KMS-11 (cell line): ENCODE measurements at regions not wholly inside any gene's neighbourhood (a gene's known extent, or its start where the extent isn't known, plus 50 kb on each side); places are given as distances from the start of the nearest gene placed in this dataset.

Source experiments
- H2AFZ ChIP-seq: fragments of 200-600 bp; sonication (generic); 2 replicates; pipeline ENCODE4 v1.6.1; 2016; ENCODE audit warnings: antibody characterized with exemption, mixed run types, low read depth
- H3K27ac ChIP-seq: fragments of 200-600 bp; sonication (generic); 2 replicates; pipeline ENCODE4 v1.6.1; 2016; ENCODE audit warnings: mild to moderate bottlenecking, mixed run types
- H3K27me3 ChIP-seq: fragments of 200-600 bp; sonication (generic); 2 replicates; pipeline ENCODE4 v1.6.1; 2017; ENCODE audit warnings: mild to moderate bottlenecking, low read depth, mixed run types, moderate library complexity; ENCODE audit not compliant: insufficient read depth
- H3K36me3 ChIP-seq: fragments of 200-600 bp; sonication (generic); 2 replicates; pipeline ENCODE4 v1.6.1; 2017; ENCODE audit warnings: mild to moderate bottlenecking, mixed run types; ENCODE audit not compliant: insufficient read depth
- H3K4me1 ChIP-seq: fragments of 200-600 bp; sonication (generic); 2 replicates; pipeline ENCODE4 v1.6.1; 2016; ENCODE audit warnings: mild to moderate bottlenecking, low read depth, mixed run types; ENCODE audit not compliant: poor library complexity, severe bottlenecking
- H3K4me2 ChIP-seq: fragments of 200-600 bp; sonication (generic); 2 replicates; pipeline ENCODE4 v1.7.0; 2016; ENCODE audit warnings: mild to moderate bottlenecking, mixed run types
- H3K4me3 ChIP-seq: fragments of 200-600 bp; sonication (generic); IDR thresholded peaks from 2 replicates; pipeline ENCODE4 v1.6.1; 2017; ENCODE audit warnings: low read depth, low read length, mixed read lengths; ENCODE audit not compliant: insufficient read depth
- H3K79me2 ChIP-seq: fragments of 200-600 bp; sonication (generic); 2 replicates; pipeline ENCODE4 v1.6.1; 2016; ENCODE audit warnings: low read depth, mixed run types; ENCODE audit not compliant: insufficient read depth
- H3K9ac ChIP-seq: fragments of 200-600 bp; sonication (generic); 2 replicates; pipeline ENCODE4 v1.6.1; 2016; ENCODE audit warnings: mild to moderate bottlenecking, mixed run types
- H4K20me1 ChIP-seq: fragments of 200-600 bp; sonication (generic); 2 replicates; pipeline ENCODE4 v1.6.1; 2016; ENCODE audit warnings: mild to moderate bottlenecking, mixed run types; ENCODE audit not compliant: insufficient read depth
- TF ChIP-seq, protein P1 (sequence below): fragments of 200-600 bp; sonication (generic); conservative IDR thresholded peaks from 2 replicates; pipeline ENCODE4 v1.6.1; 2017; ENCODE audit warnings: low read depth, mild to moderate bottlenecking, antibody characterized with exemption, low read length, moderate library complexity, mixed read lengths

DNA sequence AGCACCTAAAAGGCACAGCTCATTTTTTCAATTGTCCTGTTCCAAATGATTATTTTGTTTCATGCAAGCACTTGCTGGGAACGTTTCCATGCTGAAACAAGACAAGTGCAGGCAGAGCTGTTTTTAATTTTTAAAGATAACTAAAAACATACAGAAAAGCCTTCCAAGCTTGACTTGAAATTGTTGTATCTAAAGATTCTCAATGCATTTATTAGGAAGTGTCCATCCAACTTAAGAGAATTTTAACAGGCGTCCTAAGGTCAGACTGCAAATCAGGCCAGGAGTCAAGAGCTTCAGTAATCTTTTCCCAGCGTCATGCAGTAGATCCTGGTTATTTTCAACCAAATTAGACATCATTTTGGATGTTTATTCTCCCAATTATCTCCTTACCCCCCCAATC lies 702.8 kb downstream of the KCNJ2 start:
- Histone ChIP-seq H3K4me1 (peaks cover 11% of the 10 kb centered on the region), H3K9ac (no peak overlapping the region), H2AFZ (no peak overlapping the region), H3K27me3 (no peaks in the 10 kb centered on the region), H3K79me2 (no peaks in the 10 kb centered on the region), H4K20me1 (no peaks in the 10 kb centered on the region), H3K27ac (no peak overlapping the region), H3K36me3 (no peaks in the 10 kb centered on the region), H3K4me3 (no peak overlapping the region), H3K4me2 (no peak overlapping the region)
- TF ChIP-seq, protein P1, sequence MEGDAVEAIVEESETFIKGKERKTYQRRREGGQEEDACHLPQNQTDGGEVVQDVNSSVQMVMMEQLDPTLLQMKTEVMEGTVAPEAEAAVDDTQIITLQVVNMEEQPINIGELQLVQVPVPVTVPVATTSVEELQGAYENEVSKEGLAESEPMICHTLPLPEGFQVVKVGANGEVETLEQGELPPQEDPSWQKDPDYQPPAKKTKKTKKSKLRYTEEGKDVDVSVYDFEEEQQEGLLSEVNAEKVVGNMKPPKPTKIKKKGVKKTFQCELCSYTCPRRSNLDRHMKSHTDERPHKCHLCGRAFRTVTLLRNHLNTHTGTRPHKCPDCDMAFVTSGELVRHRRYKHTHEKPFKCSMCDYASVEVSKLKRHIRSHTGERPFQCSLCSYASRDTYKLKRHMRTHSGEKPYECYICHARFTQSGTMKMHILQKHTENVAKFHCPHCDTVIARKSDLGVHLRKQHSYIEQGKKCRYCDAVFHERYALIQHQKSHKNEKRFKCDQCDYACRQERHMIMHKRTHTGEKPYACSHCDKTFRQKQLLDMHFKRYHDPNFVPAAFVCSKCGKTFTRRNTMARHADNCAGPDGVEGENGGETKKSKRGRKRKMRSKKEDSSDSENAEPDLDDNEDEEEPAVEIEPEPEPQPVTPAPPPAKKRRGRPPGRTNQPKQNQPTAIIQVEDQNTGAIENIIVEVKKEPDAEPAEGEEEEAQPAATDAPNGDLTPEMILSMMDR = no peak

DNA sequence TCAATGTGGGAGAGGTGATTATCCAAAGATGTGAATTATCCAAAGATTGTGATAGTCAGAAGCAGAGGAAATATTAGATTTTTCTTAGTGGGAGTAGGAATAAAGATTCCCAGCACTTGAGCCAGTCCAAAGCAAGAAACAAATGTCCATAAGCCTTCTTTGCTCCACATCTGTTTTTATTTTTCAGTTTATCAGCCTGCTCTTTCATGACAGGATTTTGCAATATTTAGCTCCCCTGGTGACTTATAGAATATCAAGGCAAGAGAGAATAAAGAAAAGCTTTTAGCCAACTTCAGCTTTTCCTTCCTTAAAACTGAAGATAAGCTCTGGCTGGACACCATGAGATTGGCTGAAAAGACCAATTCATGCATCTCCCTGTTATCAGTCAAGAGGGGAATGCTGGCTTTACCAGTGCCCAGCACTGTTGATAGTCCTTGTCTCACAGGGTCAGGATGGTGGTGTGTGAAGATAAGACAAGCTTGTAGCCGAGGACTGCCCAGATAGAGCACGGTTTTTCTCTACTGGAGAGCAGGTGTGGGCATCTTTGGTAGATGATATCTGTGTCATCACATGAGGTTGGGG lies 706.5 kb downstream of the KCNJ2 start:
- H2AFZ ChIP-seq = no peak overlapping the region
- no peaks in the 10 kb centered on the region for H3K36me3 ChIP-seq
- H3K27ac ChIP-seq = no peak overlapping the region
- TF ChIP-seq, protein P1 = no peak
- no peaks in the 10 kb centered on the region for H3K79me2 ChIP-seq
- H3K4me3 ChIP-seq = no peak overlapping the region
- no peak overlapping the region for H3K4me2 ChIP-seq
- no peaks in the 10 kb centered on the region for H4K20me1 ChIP-seq
- no peaks in the 10 kb centered on the region for H3K27me3 ChIP-seq
- no peak overlapping the region for H3K9ac ChIP-seq
- peaks cover 11% of the 10 kb centered on the region for H3K4me1 ChIP-seq

DNA sequence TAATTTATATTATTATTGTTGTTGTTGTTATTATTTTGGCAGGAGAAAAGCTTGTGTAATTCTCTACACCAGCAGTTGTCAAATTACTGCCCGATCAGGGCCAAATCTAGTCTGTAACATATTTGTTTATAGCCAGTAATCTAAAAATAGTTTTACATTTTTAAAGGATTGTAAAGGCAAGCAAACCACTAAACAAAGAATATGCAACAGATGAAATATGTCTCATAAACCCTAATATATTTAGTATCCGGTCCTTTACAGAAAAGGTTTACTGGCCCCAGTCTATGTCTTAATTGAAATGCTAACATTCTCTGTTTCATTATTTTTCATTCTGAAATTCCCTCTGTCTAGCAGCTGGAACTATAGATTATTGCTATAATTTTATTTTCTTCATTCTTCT lies 709.5 kb downstream of the KCNJ2 start:
- no peak overlapping the region for H3K4me3 ChIP-seq
- H3K4me2 ChIP-seq = no peak overlapping the region
- H3K79me2 ChIP-seq = no peaks in the 10 kb centered on the region
- no peak overlapping the region for H3K27ac ChIP-seq
- no peaks in the 10 kb centered on the region for H3K4me1 ChIP-seq
- no peak overlapping the region for H3K9ac ChIP-seq
- H3K36me3 ChIP-seq = no peaks in the 10 kb centered on the region
- H2AFZ ChIP-seq = no peak overlapping the region
- H3K27me3 ChIP-seq = no peaks in the 10 kb centered on the region
- no peaks in the 10 kb centered on the region for H4K20me1 ChIP-seq
- TF ChIP-seq, protein P1 = no peak

DNA sequence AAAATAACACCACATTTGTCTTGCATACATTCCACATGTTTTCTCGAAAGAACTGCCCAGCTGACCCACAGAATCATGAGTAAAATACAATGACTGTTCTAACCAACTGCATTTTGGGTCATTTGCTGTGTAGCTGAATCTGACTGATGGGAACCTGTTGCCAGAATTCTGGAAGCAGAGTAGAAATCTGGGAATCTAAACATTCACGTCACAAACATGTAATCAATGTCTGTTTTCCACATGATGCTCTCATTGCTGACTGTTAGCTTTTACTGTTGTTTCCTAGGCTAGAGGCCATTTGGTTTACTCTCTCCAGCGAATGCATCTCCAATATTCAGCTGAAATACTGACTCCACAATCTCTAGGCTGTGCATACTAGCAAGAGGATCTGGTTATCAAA lies 710.1 kb downstream of the KCNJ2 start:
- Histone ChIP-seq H3K4me2 (no peak overlapping the region), H3K36me3 (no peaks in the 10 kb centered on the region), H3K27me3 (no peaks in the 10 kb centered on the region), H4K20me1 (no peaks in the 10 kb centered on the region), H3K9ac (no peak overlapping the region), H3K27ac (no peak overlapping the region), H3K4me3 (no peak overlapping the region), H3K4me1 (no peaks in the 10 kb centered on the region), H3K79me2 (no peaks in the 10 kb centered on the region), H2AFZ (no peak overlapping the region)
- TF ChIP-seq, protein P1 = no peak
